ENCODE measurements at regions not wholly inside any gene's neighbourhood (a gene's known extent, or its start where the extent isn't known, plus 50 kb on each side); places are given as distances from the start of the nearest gene placed in this dataset.
A peak's percentile ranks its signal among the peaks of the same experiment; 100 is the strongest.
"Not testable (repeated sequence)": the region's sequence is repeated elsewhere in the genome, so short reads cannot be mapped to it uniquely, and the experiment has no call there.

DNA sequence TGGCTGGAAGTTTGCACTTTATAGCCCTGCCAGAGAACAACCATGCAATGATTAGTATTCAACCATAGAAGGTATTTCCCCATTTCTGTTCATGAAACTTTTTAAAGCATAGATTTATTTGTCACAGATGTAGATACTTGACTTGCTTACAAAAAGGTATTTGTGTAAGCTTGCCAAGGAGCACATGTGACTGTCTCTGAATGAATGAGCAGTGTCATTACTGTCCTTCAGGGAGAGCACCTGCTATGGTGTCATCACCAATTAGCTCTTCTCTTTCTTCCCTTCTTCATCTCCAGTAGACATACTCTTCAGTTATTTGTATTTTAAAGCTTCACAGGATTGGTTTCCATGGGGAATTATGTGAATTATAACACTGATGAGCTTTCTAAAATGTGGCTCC is 1064.7 kb upstream of the GRIA3 start:
- Mint-ChIP-seq H3K27ac (ENCODE audit: unreplicated experiment) (no peak overlapping the region), H3K4me1 (ENCODE audit: low read depth) (peaks cover 2% of the 10 kb centered on the region), H3K36me3 (ENCODE audit: low read depth) (no peaks in the 10 kb centered on the region), H3K4me3 (ENCODE audit: unreplicated experiment) (no peak overlapping the region), H3K27me3 (ENCODE audit: low read depth) (no peaks in the 10 kb centered on the region), H3K9me3 (ENCODE audit: low read depth) (peaks cover 13% of the 10 kb centered on the region)
- TF ChIP-seq, protein P1, sequence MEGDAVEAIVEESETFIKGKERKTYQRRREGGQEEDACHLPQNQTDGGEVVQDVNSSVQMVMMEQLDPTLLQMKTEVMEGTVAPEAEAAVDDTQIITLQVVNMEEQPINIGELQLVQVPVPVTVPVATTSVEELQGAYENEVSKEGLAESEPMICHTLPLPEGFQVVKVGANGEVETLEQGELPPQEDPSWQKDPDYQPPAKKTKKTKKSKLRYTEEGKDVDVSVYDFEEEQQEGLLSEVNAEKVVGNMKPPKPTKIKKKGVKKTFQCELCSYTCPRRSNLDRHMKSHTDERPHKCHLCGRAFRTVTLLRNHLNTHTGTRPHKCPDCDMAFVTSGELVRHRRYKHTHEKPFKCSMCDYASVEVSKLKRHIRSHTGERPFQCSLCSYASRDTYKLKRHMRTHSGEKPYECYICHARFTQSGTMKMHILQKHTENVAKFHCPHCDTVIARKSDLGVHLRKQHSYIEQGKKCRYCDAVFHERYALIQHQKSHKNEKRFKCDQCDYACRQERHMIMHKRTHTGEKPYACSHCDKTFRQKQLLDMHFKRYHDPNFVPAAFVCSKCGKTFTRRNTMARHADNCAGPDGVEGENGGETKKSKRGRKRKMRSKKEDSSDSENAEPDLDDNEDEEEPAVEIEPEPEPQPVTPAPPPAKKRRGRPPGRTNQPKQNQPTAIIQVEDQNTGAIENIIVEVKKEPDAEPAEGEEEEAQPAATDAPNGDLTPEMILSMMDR (IDR thresholded peaks at IDR 0.05) = no peak
- DNase-seq (ENCODE audit: low spot score) = no peak

DNA sequence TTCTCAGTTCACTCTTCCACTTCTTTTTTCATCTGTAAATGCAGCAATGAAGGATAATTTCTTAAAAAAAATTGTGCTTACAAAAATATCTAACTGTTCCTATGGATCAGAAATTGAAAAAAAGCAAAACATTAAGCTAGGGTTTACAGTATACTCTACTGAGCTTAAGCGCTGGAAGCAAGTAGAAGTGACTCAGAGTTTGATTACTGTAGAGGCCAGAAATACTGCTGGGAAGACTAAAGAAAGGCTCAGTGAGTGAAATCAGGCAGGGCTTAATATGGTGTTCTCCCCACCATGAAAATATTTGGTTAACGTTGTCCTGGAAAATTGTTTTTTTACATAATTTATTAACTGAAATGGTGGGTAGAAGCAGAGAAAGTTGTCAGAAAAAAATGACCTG is 1061.8 kb upstream of the GRIA3 start:
- H3K9me3 Mint-ChIP-seq (ENCODE audit: low read depth) = peaks cover 15% of the 10 kb centered on the region
- no peaks in the 10 kb centered on the region for H3K36me3 Mint-ChIP-seq (ENCODE audit: low read depth)
- H3K4me3 Mint-ChIP-seq (ENCODE audit: unreplicated experiment) = no peak overlapping the region
- peaks cover 2% of the 10 kb centered on the region for H3K4me1 Mint-ChIP-seq (ENCODE audit: low read depth)
- H3K27me3 Mint-ChIP-seq (ENCODE audit: low read depth) = no peaks in the 10 kb centered on the region
- no peak overlapping the region for H3K27ac Mint-ChIP-seq (ENCODE audit: unreplicated experiment)
- DNase-seq (ENCODE audit: low spot score) = no peak
- TF ChIP-seq, protein P1 (IDR thresholded peaks at IDR 0.05) = no peak

- Mint-ChIP-seq H3K27ac (ENCODE audit: unreplicated experiment) (no peak overlapping the region), H3K4me1 (ENCODE audit: low read depth) (no peaks in the 10 kb centered on the region), H3K36me3 (ENCODE audit: low read depth) (no peaks in the 10 kb centered on the region), H3K4me3 (ENCODE audit: unreplicated experiment) (no peak overlapping the region), H3K27me3 (ENCODE audit: low read depth) (no peaks in the 10 kb centered on the region), H3K9me3 (ENCODE audit: low read depth) (peaks cover 20% of the 10 kb centered on the region)
- DNase-seq (ENCODE audit: low spot score) = no peak
- TF ChIP-seq, protein P1 (IDR thresholded peaks at IDR 0.05) = no peak
Measured at GRCh38 chrX:122133478-122133877, 1050.6 kb upstream of the GRIA3 start.

GRCh38 chrX:122134291-122134690 is 1049.8 kb upstream of the GRIA3 start:
- no peaks in the 10 kb centered on the region for H3K36me3 Mint-ChIP-seq (ENCODE audit: low read depth)
- TF ChIP-seq, protein P1 (IDR thresholded peaks at IDR 0.05) = no peak
- H3K27me3 Mint-ChIP-seq (ENCODE audit: low read depth) = no peaks in the 10 kb centered on the region
- H3K9me3 Mint-ChIP-seq (ENCODE audit: low read depth) = peaks cover 15% of the 10 kb centered on the region
- DNase-seq (ENCODE audit: low spot score) = no peak
- H3K4me3 Mint-ChIP-seq (ENCODE audit: unreplicated experiment) = no peak overlapping the region
- H3K27ac Mint-ChIP-seq (ENCODE audit: unreplicated experiment) = no peak overlapping the region
- H3K4me1 Mint-ChIP-seq (ENCODE audit: low read depth) = no peaks in the 10 kb centered on the region

DNA sequence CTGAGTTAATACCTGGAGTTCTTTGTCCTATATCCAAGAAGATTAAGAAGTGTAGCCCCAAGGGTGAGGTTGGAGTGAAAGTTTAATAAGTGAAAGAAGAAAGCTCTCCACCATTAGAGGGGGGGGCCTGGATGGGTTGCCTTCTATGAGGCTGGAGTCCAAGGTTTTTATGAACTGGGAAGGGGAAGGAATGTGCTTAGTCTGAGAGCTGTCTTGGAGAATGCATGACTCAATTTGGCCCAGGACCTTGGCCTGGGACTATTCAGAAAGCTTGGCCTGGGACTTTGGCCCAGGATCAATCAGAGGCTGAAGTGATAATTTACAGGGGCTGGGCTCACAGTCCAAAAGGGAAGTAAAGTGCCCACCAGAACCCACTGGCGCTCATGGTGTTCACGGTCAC is 1049.0 kb upstream of the GRIA3 start:
- no peak overlapping the region for H3K4me3 Mint-ChIP-seq (ENCODE audit: unreplicated experiment)
- no peaks in the 10 kb centered on the region for H3K36me3 Mint-ChIP-seq (ENCODE audit: low read depth)
- no peak for DNase-seq (ENCODE audit: low spot score)
- no peaks in the 10 kb centered on the region for H3K27me3 Mint-ChIP-seq (ENCODE audit: low read depth)
- H3K27ac Mint-ChIP-seq (ENCODE audit: unreplicated experiment) = no peak overlapping the region
- H3K9me3 Mint-ChIP-seq (ENCODE audit: low read depth) = peaks cover 17% of the 10 kb centered on the region
- H3K4me1 Mint-ChIP-seq (ENCODE audit: low read depth) = no peaks in the 10 kb centered on the region
- TF ChIP-seq, protein P1 (IDR thresholded peaks at IDR 0.05) = no peak

DNA sequence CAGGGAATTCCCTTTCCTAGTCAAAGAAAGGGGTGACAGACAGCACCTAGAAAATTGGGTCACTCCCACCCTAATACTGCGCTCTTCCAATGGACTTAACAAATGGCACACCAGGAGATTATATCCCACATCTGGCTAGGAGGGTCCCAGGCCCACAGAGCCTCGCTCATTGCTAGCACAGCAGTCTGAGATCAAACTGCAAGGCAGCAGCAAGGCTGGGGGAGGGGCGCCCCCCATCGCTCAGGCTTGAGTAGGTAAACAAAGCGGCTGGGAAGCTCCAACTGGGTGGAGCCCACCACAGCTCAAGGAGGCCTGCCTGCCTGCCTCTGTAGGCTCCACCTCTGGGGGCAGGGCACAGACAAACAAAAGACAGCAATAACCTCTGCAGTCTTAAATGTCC is 1043.9 kb upstream of the GRIA3 start:
- H3K36me3 Mint-ChIP-seq (ENCODE audit: low read depth) = not testable (repeated sequence)

More for the DNA sequence above, 1043.9 kb upstream of the GRIA3 start:
- peak; percentile 66 for DNase-seq (ENCODE audit: low spot score)
- H3K27me3 Mint-ChIP-seq (ENCODE audit: low read depth); H3K4me1 Mint-ChIP-seq (ENCODE audit: low read depth); H3K4me3 Mint-ChIP-seq (ENCODE audit: unreplicated experiment); H3K27ac Mint-ChIP-seq (ENCODE audit: unreplicated experiment): not testable (repeated sequence)
- peaks cover 25% of the 10 kb centered on the region for H3K9me3 Mint-ChIP-seq (ENCODE audit: low read depth)
